NB4 (cell line): ENCODE measurements at regions not wholly inside any gene's neighbourhood (a gene's known extent, or its start where the extent isn't known, plus 50 kb on each side); places are given as distances from the start of the nearest gene placed in this dataset.

Source experiments
- DNase-seq: peaks from one replicate; pipeline ENCODE4 v3.0.0; 2010; ENCODE audit warnings: low read depth
- H3K4me3 ChIP-seq: one replicate; pipeline ENCODE4 v1.5.1; 2011; ENCODE audit warnings: mild to moderate bottlenecking, low read depth, low read length, moderate library complexity
- CTCF ChIP-seq: IDR thresholded peaks from one replicate; pipeline ENCODE4 v1.5.1; 2012; ENCODE audit warnings: low read depth, low read length
- MAX ChIP-seq: IDR thresholded peaks from 2 replicates; pipeline ENCODE4 v1.6.1; 2011; ENCODE audit warnings: low read depth, low read length
- MYC ChIP-seq: IDR thresholded peaks from 2 replicates; pipeline ENCODE4 v1.6.1; 2011; ENCODE audit warnings: low read depth, low read length
- POLR2A ChIP-seq: IDR thresholded peaks from 2 replicates; pipeline ENCODE4 v1.6.1; 2011; ENCODE audit warnings: mild to moderate bottlenecking; ENCODE audit not compliant: insufficient read length; ENCODE audit errors: extremely low read depth

GRCh38 chr13:91280801-91281200, 66.7 kb upstream of the MIR17HG start:
- DNase-seq: no peak
- no peak for TF ChIP-seq MYC
- TF ChIP-seq MAX: no peak
- no peak for TF ChIP-seq CTCF
- no peak for TF ChIP-seq POLR2A
- no peak overlapping the region for H3K4me3 ChIP-seq

GRCh38 chr13:91284335-91284734, 63.2 kb upstream of the MIR17HG start:
- no peak overlapping the region for H3K4me3 ChIP-seq
- TF ChIP-seq POLR2A (no peak), CTCF (no peak), MYC (no peak), MAX (no peak)
- DNase-seq: no peak

- no peak for TF ChIP-seq POLR2A
- no peak for TF ChIP-seq CTCF
- no peak for TF ChIP-seq MYC
- TF ChIP-seq MAX: no peak
These were observed 61.2 kb upstream of the MIR17HG start for GRCh38 chr13:91286317-91286716.

GRCh38 chr13:91291078-91291477, 56.4 kb upstream of the MIR17HG start:
- no peak overlapping the region for H3K4me3 ChIP-seq
- TF ChIP-seq MYC: no peak
- TF ChIP-seq MAX: no peak
- no peak for TF ChIP-seq CTCF
- no peak for TF ChIP-seq POLR2A
- DNase-seq: no peak

More at GRCh38 chr13:91286317-91286716, 61.2 kb upstream of the MIR17HG start:
- no peak for DNase-seq
- no peak overlapping the region for H3K4me3 ChIP-seq

GRCh38 chr13:91292630-91293221, 54.8 kb upstream of the MIR17HG start:
- DNase-seq: no peak
- TF ChIP-seq POLR2A (no peak), MAX (no peak), MYC (no peak), CTCF (no peak)
- no peak overlapping the region for H3K4me3 ChIP-seq
